Anterior cingulate cortex (tissue), 58 donors: ENCODE measurements at regions not wholly inside any gene's neighbourhood (a gene's known extent, or its start where the extent isn't known, plus 50 kb on each side); places are given as distances from the start of the nearest gene placed in this dataset.

ENCODE experiments used
- DNase-seq, 58 donors: peaks; one replicate each; lab custom pipeline; 2025; lab: John Stamatoyannopoulos, UW

- DNase-seq: no peak
Observed at GRCh38 chr17:27049104-27049784, 244.7 kb upstream of the WSB1 start.

- no peak for DNase-seq
Observed at GRCh38 chr17:27065588-27065987, 228.3 kb upstream of the WSB1 start.

GRCh38 chr17:27066315-27066714 lies 227.6 kb upstream of the WSB1 start:
- DNase-seq: no peak

- no peak for DNase-seq
Observed at GRCh38 chr17:27069842-27070508, 223.9 kb upstream of the WSB1 start.

- DNase-seq: no peak
Observed at GRCh38 chr17:27070836-27071235, 223.1 kb upstream of the WSB1 start.

GRCh38 chr17:27072885-27073284 lies 221.0 kb upstream of the WSB1 start:
- no peak for DNase-seq

- no peak for DNase-seq
Observed at GRCh38 chr17:27076814-27077213, 217.1 kb upstream of the WSB1 start.

- DNase-seq: no peak
Observed at GRCh38 chr17:27078296-27078695, 215.6 kb upstream of the WSB1 start.

- DNase-seq: no peak
Observed at GRCh38 chr17:27079660-27080059, 214.3 kb upstream of the WSB1 start.

GRCh38 chr17:27081002-27081638 lies 212.8 kb upstream of the WSB1 start:
- no peak for DNase-seq

- no peak for DNase-seq
Observed at GRCh38 chr17:27082023-27082774, 211.7 kb upstream of the WSB1 start.

GRCh38 chr17:27082775-27083154 lies 211.1 kb upstream of the WSB1 start:
- no peak for DNase-seq

GRCh38 chr17:27083408-27084185 lies 210.3 kb upstream of the WSB1 start:
- no peak for DNase-seq

GRCh38 chr17:27085517-27085916 lies 208.4 kb upstream of the WSB1 start:
- DNase-seq: no peak

- no peak for DNase-seq
Observed at GRCh38 chr17:27086526-27086925, 207.4 kb upstream of the WSB1 start.

GRCh38 chr17:27087935-27088766 lies 205.8 kb upstream of the WSB1 start:
- DNase-seq: no peak

- DNase-seq: no peak
Observed at GRCh38 chr17:27088767-27089078, 205.2 kb upstream of the WSB1 start.

GRCh38 chr17:27089079-27089928 lies 204.6 kb upstream of the WSB1 start:
- DNase-seq: peak in 1 of 58 donors; percentile 0

GRCh38 chr17:27089929-27090247 lies 204.0 kb upstream of the WSB1 start:
- no peak for DNase-seq
